ENCODE measurements at regions not wholly inside any gene's neighbourhood (a gene's known extent, or its start where the extent isn't known, plus 50 kb on each side); places are given as distances from the start of the nearest gene placed in this dataset.

- TF ChIP-seq CTBP1 (IDR thresholded peaks at IDR 0.05; ENCODE audit: borderline replicate concordance) (no peak), NFRKB (IDR thresholded peaks at IDR 0.05) (no peak), FOXM1 (IDR thresholded peaks at IDR 0.05; ENCODE audit: borderline replicate concordance) (no peak), L3MBTL2 (conservative IDR thresholded peaks at IDR 0.05) (no peak), SP1 (IDR thresholded peaks at IDR 0.05) (no peak), LEF1 (IDR thresholded peaks at IDR 0.05; ENCODE audit: borderline replicate concordance) (no peak), ELF4 (IDR thresholded peaks at IDR 0.05) (no peak), SUZ12 (IDR thresholded peaks at IDR 0.05) (no peak), ZNF384 (IDR thresholded peaks at IDR 0.05) (no peak), FOXK2 (IDR thresholded peaks at IDR 0.05) (no peak)
Observed at GRCh38 chr10:104563548-104563947, 77.5 kb upstream of the SORCS3 start.

Data from HEK293T (cell line).